Glutamatergic neuron (in vitro differentiated cells): ENCODE measurements at regions not wholly inside any gene's neighbourhood (a gene's known extent, or its start where the extent isn't known, plus 50 kb on each side); places are given as distances from the start of the nearest gene placed in this dataset.

Experiments used
- DNase-seq: peaks from one replicate; pipeline ENCODE4 v3.0.0; 2022
- H3K27ac Mint-ChIP-seq: one replicate; pipeline ENCODE4 v1.8.0; 2020; ENCODE audit warnings: mild to moderate bottlenecking, mixed read lengths, inconsistent platforms; ENCODE audit not compliant: unreplicated experiment
- H3K27me3 Mint-ChIP-seq: one replicate; pipeline ENCODE4 v1.8.0; 2020; ENCODE audit warnings: mild to moderate bottlenecking, moderate library complexity, mixed read lengths, inconsistent platforms; ENCODE audit not compliant: unreplicated experiment
- H3K36me3 Mint-ChIP-seq: one replicate; pipeline ENCODE4 v1.8.0; 2020; ENCODE audit warnings: mild to moderate bottlenecking, mixed read lengths, inconsistent platforms; ENCODE audit not compliant: unreplicated experiment
- H3K4me1 Mint-ChIP-seq: one replicate; pipeline ENCODE4 v1.8.0; 2020; ENCODE audit warnings: mild to moderate bottlenecking, low read depth, mixed read lengths, inconsistent platforms; ENCODE audit not compliant: unreplicated experiment
- H3K4me3 Mint-ChIP-seq: one replicate; pipeline ENCODE4 v1.8.0; 2020; ENCODE audit warnings: mild to moderate bottlenecking, mixed read lengths, inconsistent platforms; ENCODE audit not compliant: unreplicated experiment
- H3K9me3 Mint-ChIP-seq: one replicate; pipeline ENCODE4 v1.8.0; 2020; ENCODE audit warnings: mild to moderate bottlenecking, moderate library complexity, mixed read lengths, inconsistent platforms; ENCODE audit not compliant: unreplicated experiment
- CTCF ChIP-seq: fragments of 200-600 bp; sonication (generic); IDR thresholded peaks from one replicate; pipeline ENCODE4 v1.5.0; 2021; ENCODE audit not compliant: partially characterized antibody, unreplicated experiment

- DNase-seq, result no peak
- Mint-ChIP-seq H3K27me3 (no peaks in the 10 kb centered on the region), H3K9me3 (no peaks in the 10 kb centered on the region), H3K27ac (no peak overlapping the region), H3K4me3 (no peak overlapping the region), H3K4me1 (peaks cover 2% of the 10 kb centered on the region), H3K36me3 (no peaks in the 10 kb centered on the region)
- no peak for TF ChIP-seq CTCF
Measured at GRCh38 chr7:124330731-124331407, 298.0 kb upstream of the TMEM229A start.

GRCh38 chr7:124328774-124329173 lies 295.9 kb upstream of the TMEM229A start:
- TF ChIP-seq CTCF, result no peak
- Mint-ChIP-seq H3K27me3 (no peaks in the 10 kb centered on the region), H3K4me3 (no peak overlapping the region), H3K4me1 (no peaks in the 10 kb centered on the region), H3K9me3 (no peaks in the 10 kb centered on the region), H3K36me3 (no peaks in the 10 kb centered on the region), H3K27ac (no peak overlapping the region)
- no peak for DNase-seq

- Mint-ChIP-seq H3K4me3 (no peak overlapping the region), H3K36me3 (no peaks in the 10 kb centered on the region), H3K9me3 (no peaks in the 10 kb centered on the region), H3K4me1 (no peaks in the 10 kb centered on the region), H3K27ac (no peak overlapping the region), H3K27me3 (no peaks in the 10 kb centered on the region)
- no peak for TF ChIP-seq CTCF
- no peak for DNase-seq
Measured at GRCh38 chr7:124324262-124324661, 291.4 kb upstream of the TMEM229A start.

GRCh38 chr7:124323597-124323996 lies 290.7 kb upstream of the TMEM229A start:
- no peak for DNase-seq
- Mint-ChIP-seq H3K9me3 (no peaks in the 10 kb centered on the region), H3K4me3 (no peak overlapping the region), H3K27me3 (no peaks in the 10 kb centered on the region), H3K27ac (no peak overlapping the region), H3K4me1 (no peaks in the 10 kb centered on the region), H3K36me3 (no peaks in the 10 kb centered on the region)
- TF ChIP-seq CTCF, result no peak

- H3K36me3 Mint-ChIP-seq, result no peaks in the 10 kb centered on the region
- no peaks in the 10 kb centered on the region for H3K9me3 Mint-ChIP-seq
- H3K27me3 Mint-ChIP-seq, result no peaks in the 10 kb centered on the region
- no peak for DNase-seq
- no peaks in the 10 kb centered on the region for H3K4me1 Mint-ChIP-seq
- H3K4me3 Mint-ChIP-seq, result no peak overlapping the region
- H3K27ac Mint-ChIP-seq, result no peak overlapping the region
- no peak for TF ChIP-seq CTCF
Measured at GRCh38 chr7:124322561-124322960, 289.7 kb upstream of the TMEM229A start.
